ENCODE measurements at regions not wholly inside any gene's neighbourhood (a gene's known extent, or its start where the extent isn't known, plus 50 kb on each side); places are given as distances from the start of the nearest gene placed in this dataset.
"Not testable (repeated sequence)": the region's sequence is repeated elsewhere in the genome, so short reads cannot be mapped to it uniquely, and the experiment has no call there.

DNA sequence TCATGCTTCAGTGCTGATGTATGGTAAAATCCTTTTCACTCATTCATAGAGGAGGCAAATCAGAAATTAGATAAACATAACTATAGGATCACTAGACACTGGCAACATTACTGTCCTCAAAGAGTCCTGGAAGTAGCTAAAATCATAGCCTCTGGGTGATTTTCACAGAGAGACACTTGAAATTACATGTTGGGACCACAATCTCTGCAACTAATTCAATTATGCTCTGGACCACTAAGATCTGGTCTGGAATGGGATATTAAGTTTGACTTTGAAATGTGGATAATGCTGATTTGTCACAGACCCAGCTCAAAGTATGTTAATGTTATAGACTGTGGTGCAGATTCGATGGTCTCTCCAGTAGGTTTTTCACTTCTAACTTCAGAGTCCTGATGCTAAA lies 214.6 kb upstream of the CCNH start:
- no peak for DNase-seq (ENCODE audit: low read depth)

DNA sequence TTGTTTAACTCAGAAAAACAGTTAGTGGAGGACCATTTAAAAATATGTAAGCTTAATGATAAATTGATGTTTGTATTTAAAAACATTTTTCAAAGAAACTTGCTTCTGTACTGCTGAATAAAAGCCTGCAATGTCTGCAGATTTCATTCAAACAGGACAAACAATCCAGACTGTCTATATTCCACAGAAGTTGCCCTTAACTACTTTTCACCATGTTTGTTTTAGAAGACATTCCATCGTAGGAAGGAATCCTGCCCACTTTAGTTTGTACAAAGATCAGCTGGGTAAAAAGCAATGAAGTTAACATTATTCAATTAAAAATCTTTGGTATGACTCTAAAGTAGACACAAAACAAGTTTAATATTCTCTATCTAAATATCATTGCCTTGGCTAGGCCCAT lies 195.7 kb upstream of the CCNH start:
- no peak for DNase-seq (ENCODE audit: low read depth)

DNA sequence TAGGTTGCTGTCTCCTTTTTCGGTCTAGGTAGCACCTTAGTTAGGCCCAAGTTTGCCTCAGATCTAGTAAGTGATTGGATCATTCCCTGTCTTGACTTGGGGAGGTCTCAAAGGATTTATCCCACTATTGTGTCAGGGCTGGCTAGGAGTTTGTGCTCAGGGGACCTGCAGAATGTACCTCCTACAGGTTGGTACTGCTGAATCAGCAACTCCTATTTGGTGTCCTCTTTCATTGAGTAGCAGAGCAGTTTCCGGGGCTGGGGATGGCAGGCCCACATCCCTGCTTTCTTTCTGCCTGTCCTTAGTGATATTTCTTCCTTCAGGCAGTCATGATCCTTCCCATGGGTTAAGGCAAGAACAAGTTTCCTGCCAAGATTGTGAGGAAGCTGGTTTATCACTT lies 192.9 kb upstream of the CCNH start:
- no peak for DNase-seq (ENCODE audit: low read depth)

DNA sequence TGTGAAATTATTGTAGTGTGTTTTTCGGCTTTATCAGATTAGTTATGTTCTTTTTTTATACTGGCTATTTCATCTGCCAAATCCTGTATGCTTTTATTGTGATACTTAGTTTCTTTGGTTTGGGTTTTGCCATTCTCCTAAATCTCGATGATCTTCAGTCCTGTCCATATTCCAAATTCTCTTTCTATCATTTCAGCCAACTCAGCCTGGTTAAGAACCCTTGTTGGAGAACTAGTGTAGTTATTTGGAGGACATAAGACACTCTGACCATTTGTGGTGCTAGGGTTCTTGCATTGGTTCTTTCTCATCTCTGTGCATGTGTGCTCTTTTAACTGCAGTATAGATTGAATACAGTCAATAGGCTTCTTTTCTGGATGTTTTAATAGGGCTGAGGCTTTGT lies 187.0 kb upstream of the CCNH start:
- DNase-seq (ENCODE audit: low read depth), result no peak

DNA sequence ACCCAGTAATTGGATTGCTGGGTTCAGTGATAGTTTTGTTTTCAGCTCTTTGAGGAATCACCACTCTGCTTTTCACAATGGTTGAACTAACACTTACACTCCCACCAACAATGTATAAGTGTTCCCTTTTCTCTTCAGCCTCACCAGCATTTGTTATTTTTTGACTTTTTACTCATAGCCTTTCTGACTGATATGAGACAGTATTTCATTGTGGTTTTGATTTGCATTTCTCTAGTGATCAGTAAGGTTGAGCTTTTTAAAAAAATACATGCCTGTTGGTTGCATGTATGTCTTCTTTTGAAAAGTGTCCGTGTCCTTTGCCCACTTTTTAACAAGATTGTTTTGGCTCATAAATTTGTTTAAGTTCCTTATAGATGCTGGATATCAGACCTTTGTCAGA lies 185.7 kb upstream of the CCNH start:
- DNase-seq (ENCODE audit: low read depth), result no peak

DNA sequence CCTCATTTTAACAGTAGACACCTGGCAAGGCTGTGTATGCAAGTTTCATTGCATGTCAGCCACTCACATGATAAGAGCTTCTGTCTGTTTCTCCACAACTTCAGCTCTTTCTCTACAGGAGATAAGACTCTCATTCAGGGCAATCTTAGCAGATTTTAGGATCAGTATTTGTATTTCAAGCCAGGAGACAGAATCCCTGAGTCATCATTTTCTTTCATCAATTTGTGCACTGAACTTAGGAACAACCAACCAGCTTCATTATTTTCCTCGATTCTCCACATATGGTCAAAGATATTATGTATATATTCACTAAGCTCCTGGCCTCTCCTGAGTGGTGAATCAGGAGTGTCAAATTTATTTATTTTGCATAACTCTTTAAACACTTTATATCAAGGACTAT lies 181.8 kb upstream of the CCNH start:
- no peak for DNase-seq (ENCODE audit: low read depth)

DNA sequence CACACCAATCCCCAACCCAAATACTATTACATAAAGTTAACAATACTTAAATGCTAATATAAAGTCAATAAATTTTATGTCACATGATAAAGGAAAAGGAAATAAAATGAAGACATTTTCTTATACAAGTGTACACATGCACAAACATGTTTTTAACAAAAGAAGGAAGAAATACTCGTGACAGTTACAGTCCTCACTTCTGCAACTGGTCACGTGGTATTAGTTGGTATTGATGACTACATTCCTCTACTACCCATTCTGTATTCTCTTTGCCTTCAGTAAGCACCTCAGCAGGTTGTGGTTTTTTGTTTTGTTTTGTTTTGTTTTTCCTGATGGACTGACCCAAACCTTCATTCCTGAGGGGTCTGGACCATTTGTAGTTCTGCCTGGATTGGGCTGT lies 176.9 kb upstream of the CCNH start:
- DNase-seq (ENCODE audit: low read depth), result no peak

DNA sequence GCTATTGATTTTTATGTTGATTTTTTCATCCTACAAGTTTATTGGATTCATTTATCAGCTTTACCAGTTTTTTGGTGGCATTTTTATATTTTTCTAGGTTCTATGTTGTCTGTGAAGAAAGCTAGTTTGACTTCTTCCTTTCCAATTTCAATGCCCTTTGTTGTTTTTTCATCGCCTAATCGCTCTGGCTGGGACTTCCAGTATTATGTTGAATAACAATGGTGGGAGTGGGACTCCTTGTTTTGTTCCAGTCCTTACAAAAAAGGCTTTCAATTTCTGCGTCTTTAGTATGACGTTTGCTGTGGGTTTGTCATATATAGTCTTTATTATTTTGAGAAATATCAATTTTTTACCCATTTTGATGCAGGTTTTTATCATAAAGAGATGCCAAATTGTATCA lies 175.6 kb upstream of the CCNH start:
- no peak for DNase-seq (ENCODE audit: low read depth)

DNA sequence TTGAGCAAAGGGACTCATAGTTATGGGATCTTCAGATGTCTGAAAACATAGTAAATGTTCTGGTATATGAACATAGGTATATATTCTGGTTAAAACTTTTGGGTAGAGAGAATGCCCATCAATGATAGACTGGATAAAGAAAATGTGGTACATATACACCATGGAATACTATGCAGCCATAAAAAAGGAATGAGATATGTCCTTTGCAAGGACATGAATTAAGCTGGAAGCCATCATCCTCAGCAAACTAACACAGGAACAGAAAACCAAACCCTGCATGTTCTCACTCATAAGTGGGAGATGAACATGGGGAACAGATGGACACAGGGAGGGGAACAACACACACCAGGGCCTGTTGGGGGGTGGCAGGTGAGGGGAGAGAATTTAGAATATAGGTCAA lies 171.0 kb upstream of the CCNH start:
- DNase-seq (ENCODE audit: low read depth), result not testable (repeated sequence)

DNA sequence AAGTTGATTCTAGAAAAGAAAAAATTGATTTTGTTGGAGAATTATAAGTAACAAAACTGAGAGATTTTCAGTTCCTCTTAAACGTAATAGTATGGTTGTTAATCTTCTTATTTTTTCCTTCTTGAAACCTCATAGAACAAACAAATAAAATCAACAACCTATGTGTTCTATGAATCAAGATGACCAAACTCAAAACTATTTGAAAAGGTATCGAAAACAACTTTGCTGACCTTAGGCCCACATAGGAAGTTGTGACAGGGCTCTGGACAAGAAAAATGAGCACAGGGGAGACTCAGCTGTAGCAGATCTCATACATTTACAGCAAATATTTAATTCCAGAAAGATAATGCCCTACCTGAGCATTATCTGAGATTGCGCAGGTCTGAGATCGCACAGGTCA lies 169.4 kb upstream of the CCNH start:
- DNase-seq (ENCODE audit: low read depth), result no peak

DNA sequence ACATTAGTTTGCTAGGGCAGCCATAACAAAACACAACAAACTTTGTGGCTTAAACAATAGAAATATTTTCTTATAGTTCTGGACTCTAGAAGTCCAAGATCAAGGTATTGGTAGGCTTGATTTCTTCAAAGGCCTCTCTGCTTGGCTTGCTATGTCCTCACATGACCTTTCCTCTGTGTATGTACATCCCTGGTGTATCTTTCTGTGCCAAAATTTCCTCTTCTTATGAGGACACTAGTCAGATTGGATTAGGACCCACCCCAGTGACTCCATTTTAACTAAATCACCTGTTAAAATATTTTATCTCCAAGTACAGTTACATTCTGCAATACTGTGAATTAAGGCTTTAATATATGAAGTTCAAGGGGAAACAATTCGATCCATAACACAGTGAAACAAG lies 168.9 kb upstream of the CCNH start:
- DNase-seq (ENCODE audit: low read depth), result no peak

DNA sequence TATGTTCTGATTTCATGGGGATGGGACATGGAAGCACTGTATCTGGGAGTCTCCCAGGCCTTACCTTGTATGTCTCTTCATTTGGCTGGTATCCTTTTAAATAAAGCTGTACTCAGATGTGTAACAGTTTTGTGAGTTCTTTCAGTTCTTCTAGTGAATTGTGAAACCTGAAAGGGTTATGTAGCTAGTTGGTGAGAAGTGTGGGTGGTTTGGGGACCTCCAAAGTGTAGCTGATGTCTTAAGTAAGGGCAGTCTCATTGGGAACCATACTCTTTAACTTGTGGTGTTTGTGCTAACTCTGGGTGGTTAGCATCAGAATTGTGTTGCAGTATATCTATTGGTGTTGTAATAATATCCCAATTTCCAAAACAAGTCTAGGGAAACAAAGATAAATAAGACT lies 166.9 kb upstream of the CCNH start:
- no peak for DNase-seq (ENCODE audit: low read depth)

DNA sequence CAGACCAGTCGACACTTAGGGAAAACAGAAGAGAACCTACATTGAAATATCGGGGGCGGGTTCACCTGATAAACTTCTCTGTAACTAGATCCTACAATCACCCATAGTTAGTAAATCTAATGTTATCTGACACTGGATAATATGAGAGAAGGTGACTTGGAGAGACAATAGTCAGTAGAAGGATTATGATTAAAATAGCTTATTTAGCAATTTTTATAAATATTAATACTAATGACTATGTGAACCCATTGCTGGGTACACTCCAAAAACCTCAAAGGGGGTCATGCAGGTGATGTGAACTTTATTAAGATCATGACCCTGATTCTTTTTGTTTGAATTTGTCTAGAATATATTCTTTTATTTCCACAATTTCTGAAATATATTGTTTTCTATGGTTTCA lies 164.1 kb upstream of the CCNH start:
- no peak for DNase-seq (ENCODE audit: low read depth)

DNA sequence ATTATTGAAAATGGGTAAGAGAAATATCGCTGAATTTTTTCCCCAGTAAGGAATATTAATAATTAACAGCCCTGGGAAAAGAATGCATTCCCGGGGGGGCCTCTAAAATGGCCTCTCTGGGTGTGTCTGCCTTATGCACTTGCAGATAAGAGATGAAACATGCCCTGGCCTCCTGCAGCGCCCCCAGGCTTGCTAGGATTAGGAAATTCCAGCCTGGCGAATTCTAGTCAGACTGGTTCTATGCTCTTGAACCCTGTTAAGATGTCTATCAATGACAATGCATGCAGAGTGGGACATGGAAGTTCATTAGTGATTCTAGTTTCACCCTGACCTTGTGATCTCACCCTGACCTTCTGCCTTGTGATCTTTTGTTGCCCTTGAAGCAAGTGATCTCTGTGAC lies 163.6 kb upstream of the CCNH start:
- DNase-seq (ENCODE audit: low read depth), result not testable (repeated sequence)

DNA sequence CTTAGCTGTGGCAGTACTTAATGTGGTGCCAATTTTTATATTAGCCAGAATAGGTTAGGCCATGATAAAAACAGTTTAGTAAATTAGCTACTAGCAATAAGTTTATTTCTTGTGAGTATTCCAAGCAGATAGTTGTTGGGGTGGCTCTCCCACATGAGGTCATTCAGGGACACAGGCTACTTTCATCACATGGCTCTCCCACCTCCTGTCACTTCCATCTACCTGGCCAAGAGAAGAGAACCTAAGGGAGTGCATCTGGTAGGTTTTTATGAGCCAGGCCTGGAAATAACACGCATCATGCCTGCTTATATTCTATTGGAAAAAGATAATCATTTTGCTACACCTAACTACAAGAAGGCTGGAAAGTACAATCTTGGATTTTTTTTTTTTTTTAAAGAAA lies 161.4 kb upstream of the CCNH start:
- no peak for DNase-seq (ENCODE audit: low read depth)

DNA sequence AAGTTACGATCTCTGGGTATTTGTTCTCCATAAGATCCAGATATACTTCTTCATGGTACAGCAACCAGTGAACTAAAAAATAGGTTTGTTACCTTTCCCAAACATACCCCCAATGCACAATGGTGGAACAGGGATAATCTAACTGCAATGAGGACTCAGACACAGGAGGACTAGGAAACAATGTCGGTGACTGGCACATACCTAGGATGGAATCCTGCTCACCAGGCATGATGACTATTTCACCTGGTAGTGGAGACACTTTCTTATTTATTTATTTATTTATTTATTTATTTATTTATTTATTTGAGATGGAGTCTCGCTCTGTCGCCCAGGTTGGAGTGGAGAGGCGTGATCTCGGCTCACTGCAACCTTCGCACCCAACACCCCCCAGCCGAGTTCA lies 159.9 kb upstream of the CCNH start:
- DNase-seq (ENCODE audit: low read depth), result no peak

DNA sequence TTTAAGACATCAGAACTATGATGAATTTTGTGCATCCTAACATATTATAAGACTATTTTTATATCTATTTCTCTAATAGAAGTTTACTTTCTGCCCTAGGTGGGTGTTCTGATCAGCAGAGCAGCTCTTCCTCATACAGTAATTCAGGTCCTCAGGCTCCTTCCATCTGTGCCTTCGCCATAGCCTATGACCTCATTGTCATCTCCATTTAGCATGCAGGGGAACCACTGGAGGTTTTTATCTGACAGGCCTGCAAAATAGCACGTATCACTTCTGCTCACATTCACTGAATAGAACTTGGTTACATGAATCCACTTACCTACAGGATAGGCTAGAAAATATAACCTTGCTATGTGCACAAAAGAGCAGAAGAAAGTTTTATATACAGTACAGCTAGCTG lies 159.4 kb upstream of the CCNH start:
- no peak for DNase-seq (ENCODE audit: low read depth)

DNA sequence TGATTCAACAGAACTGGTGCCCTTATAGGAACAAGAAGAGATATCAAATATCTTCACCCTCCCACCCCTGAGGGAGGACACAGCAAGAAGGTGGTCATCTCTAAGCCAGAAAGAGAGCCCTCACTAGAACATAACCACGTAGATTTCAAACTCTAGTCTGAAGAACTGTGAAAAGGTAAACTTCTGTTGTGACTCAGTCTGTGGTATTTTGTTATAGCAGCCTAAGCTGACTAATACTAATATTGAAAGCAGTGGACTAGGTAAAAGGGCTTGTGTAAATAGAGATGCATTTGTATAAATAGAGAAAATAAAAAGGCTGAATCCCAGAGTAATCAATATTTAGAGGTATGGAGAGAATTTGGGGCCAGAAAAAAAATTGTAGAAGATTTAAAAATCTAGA lies 157.6 kb upstream of the CCNH start:
- no peak for DNase-seq (ENCODE audit: low read depth)

DNA sequence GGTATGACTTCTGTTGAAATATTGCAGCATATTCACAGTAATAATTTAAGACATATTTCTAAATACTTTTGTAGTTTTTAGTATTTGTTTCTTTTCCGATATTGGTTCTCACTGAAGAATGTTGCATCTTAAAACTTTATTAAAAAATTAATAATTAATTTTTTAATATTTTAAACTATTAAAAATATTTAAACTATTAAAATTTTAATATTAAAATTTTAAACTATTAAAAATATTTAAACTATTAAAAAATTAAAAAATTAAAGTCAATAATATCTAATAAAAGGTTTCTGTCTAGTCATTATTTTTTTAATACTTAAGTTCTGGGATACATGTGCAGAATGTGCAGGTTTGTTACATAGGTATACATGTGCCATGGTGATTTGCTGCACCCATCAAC lies 149.3 kb upstream of the CCNH start:
- no peak for DNase-seq (ENCODE audit: low read depth)

DNA sequence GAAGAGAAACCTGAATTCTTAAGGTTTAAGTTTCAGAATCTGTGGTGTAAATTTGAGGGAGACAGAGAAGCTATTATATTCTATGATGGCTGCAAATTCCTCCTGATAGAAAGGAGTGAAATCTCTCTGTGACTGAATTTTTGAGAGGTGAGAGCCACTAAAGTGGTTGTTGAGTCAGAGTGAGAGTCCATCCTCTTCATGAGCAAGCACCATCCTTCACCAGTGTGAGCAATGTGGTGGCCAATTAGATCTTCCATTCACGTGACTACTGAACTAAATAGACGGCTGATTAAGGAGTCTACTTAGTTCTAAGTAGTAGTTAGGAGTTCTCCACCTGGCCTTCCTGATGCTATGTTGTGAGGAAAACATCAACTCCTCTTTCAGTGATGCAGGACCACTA lies 147.8 kb upstream of the CCNH start:
- DNase-seq (ENCODE audit: low read depth), result no peak

DNA sequence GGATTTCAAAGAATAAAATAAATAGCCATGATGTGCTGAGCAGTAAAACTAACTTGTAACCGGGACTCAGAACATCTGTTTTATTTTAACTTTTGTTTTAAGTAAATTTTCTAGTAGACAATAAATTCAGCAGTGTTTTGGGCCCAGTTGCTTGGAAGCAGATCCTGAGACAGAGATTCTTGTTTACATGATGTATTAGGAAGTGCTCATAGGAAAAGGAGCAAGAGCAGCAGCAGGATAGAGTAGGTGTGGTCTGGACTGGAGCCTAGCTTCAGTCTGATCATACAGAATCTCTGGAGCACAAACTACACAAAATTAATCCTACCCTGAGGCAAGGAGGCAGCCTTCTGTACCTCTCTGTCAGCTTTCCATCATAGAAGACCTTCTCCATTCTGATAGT lies 139.2 kb upstream of the CCNH start:
- no peak for DNase-seq (ENCODE audit: low read depth)

DNA sequence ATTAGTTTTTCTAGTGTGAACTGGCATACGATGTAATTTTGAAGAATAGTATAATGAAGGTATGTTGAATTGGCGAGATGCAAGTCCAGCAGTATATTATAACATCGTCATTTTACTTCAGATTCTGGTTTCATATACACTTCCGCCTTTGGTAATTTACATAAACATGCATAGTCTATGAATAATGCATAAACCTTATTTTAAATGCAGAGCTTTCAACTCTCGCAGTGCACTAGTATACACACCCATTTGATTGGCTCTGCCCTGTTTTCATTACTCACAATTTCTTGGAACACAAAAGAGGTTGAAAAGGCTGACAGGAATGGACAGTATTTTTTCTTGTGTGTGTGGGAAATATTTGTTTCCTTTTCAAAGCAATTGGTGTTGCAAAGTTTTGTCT lies 128.9 kb upstream of the CCNH start:
- no peak for DNase-seq (ENCODE audit: low read depth)

DNA sequence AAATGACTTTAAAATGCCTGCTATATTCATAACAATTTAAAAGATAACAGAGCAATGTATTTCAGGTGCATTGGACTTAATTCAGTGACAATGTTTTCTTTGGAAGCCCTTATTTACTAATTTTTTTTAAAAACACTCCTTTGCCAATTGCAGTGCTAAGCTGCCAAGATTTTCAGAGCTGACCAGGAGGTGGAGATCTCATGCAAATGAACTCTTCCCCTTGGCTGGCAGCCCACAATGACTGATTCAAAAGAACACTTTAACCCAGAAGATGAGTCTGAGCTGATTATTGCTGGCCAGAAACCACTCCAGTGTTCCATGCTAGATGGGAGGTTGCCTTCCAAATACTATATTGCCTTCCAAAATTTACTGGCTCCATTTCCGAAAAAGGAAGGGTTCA lies 128.3 kb upstream of the CCNH start:
- no peak for DNase-seq (ENCODE audit: low read depth)

DNA sequence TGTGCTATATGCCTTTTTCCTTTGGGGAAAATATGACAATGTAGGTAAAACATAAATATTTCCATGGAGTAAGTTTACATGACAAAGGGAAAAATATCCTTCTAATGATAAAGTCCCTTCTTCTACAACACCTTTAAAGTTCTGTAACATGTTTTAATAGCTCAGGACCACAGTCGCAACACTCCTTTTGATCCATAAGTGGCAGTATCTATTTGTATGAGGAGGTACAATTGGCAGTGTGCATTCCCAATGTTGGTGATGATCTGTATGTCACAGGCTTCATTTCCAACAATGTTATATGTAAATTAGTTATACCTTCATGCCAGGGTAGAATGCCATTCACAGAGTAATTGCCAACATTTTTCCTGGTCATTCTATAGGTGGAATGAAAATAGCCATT lies 127.1 kb upstream of the CCNH start:
- DNase-seq (ENCODE audit: low read depth), result no peak

DNA sequence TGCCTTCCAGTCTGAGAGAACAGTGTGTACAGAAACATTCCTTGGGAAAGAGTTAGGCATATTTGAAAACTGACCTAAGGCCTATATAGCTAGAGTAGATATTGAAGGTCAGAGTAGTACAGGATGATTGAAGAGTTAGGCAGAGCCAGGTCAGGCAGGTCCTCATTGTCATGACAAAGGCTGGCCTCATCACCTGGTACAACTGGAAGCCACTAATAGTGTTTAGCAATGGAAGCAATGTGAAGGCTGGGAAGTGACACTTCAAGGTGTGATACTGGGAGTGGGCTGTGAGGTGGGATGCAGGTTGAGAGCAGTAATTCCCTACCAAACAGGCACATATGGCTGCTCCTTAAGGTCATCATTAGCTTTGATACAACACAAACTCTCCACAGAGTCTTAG lies 123.6 kb upstream of the CCNH start:
- no peak for DNase-seq (ENCODE audit: low read depth)

DNA sequence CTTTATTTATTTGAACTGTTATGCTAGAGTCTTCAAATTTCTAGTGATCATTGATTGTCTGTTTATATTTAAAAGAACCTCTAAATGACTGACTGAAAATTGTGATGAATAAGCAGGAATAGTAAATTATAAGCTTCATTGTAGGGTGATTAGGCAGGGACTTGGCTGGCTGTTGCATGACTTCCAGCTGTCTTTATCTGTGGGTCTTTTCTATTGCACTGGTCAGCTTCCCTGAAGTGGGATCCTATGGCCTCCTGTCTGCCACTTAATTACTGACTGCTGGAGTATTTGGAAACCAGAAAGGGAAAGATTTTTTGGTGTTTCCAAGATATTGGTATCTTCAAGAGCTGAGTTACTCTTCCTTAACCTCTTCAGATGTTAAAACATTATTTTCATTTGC lies 123.0 kb upstream of the CCNH start:
- DNase-seq (ENCODE audit: low read depth), result no peak

Data from activated gamma-delta T cell treated with anti-CD3 and anti-CD28 coated beads, Interleukin-2, amount 50 U/mL, for 16 hours (primary cell).